ENCODE measurements at regions not wholly inside any gene's neighbourhood (a gene's known extent, or its start where the extent isn't known, plus 50 kb on each side); places are given as distances from the start of the nearest gene placed in this dataset.

- no peak for TF ChIP-seq CTCF (IDR thresholded peaks at IDR 0.05)
- TF ChIP-seq POLR2A (IDR thresholded peaks at IDR 0.05; ENCODE audit: low read depth), result no peak
Measured at GRCh38 chr3:74233091-74233490, 381.4 kb downstream of the CNTN3 start.
